Naive thymus-derived CD4-positive, alpha-beta T cell (primary cell): ENCODE measurements at regions not wholly inside any gene's neighbourhood (a gene's known extent, or its start where the extent isn't known, plus 50 kb on each side); places are given as distances from the start of the nearest gene placed in this dataset.

Source experiments
- ATAC-seq: fragments of 150-1000 bp; cut with Tn5 transposase; 2 replicates; pipeline ENCODE4 v1.10.0; 2021; ENCODE audit warnings: mild to moderate bottlenecking, moderate library complexity
- CTCF ChIA-PET: fragments of 350-600 bp; sonication (Branson Sonifier 250); formaldehyde crosslinking; loops from one replicate; lab custom pipeline; 2021; ENCODE audit warnings: antibody characterized with exemption; lab: Charles Lee
- POLR2A ChIA-PET: fragments of 350-600 bp; sonication (Branson Sonifier 250); formaldehyde crosslinking; loops from one replicate; lab custom pipeline; 2021; ENCODE audit warnings: antibody characterized with exemption, inconsistent platforms; lab: Charles Lee
- DNase-seq, 9 donors: peaks; one replicate each; pipeline versions ENCODE4 v3.0.0 to v3.0.0-alpha.2; 2020 to 2022; ENCODE audit warnings: mixed read lengths in 1 of 9
- H3K27ac ChIP-seq: one replicate; pipeline ENCODE4 v1.7.0; 2013; ENCODE audit warnings: mild to moderate bottlenecking, low read depth, low read length, moderate library complexity
- H3K27me3 ChIP-seq, 2 donors: one replicate each; pipeline ENCODE4 v1.7.0; 2013; ENCODE audit warnings: low read length in 2 of 2, mild to moderate bottlenecking in 2 of 2, moderate library complexity in 2 of 2; ENCODE audit not compliant: control insufficient read depth in 2 of 2, insufficient read depth in 2 of 2
- H3K36me3 ChIP-seq, 3 experiments: 1 replicate in 2 of 3; 2 replicates in 1 of 3; pipeline ENCODE4 v1.7.0; 2013; ENCODE audit warnings: low read length in 3 of 3, mild to moderate bottlenecking in 3 of 3, moderate library complexity in 1 of 3; ENCODE audit not compliant: insufficient read depth in 3 of 3, control insufficient read depth in 2 of 3
- H3K4me1 ChIP-seq, 2 donors: one replicate each; pipeline ENCODE4 v1.7.0; 2013; ENCODE audit warnings: low read length in 2 of 2, mild to moderate bottlenecking in 2 of 2, moderate library complexity in 1 of 2; ENCODE audit not compliant: control insufficient read depth in 2 of 2, insufficient read depth in 2 of 2
- H3K4me3 ChIP-seq: 2 replicates; pipeline ENCODE4 v1.7.0; 2013; ENCODE audit warnings: mild to moderate bottlenecking, low read length
- H3K9me3 ChIP-seq, 3 experiments: 1 replicate in 2 of 3; 2 replicates in 1 of 3; pipeline ENCODE4 v1.7.0; 2013; ENCODE audit warnings: low read length in 3 of 3; ENCODE audit not compliant: control insufficient read depth in 2 of 3
- H3K27ac Mint-ChIP-seq, 9 donors: one replicate each; pipeline ENCODE4 v1.8.0; 2020 to 2022; ENCODE audit warnings: mixed read lengths in 9 of 9, mild to moderate bottlenecking in 8 of 9, moderate library complexity in 5 of 9, inconsistent platforms in 2 of 9
- H3K27me3 Mint-ChIP-seq, 5 donors: one replicate each; pipeline ENCODE4 v1.8.0; 2021 to 2022; ENCODE audit warnings: mixed read lengths in 5 of 5, mild to moderate bottlenecking in 1 of 5
- H3K36me3 Mint-ChIP-seq, 5 donors: one replicate each; pipeline ENCODE4 v1.8.0; 2020 to 2022; ENCODE audit warnings: mixed read lengths in 5 of 5, mild to moderate bottlenecking in 3 of 5, inconsistent platforms in 1 of 5
- H3K4me1 Mint-ChIP-seq, 7 donors: one replicate each; pipeline ENCODE4 v1.8.0; 2020 to 2022; ENCODE audit warnings: mixed read lengths in 7 of 7, mild to moderate bottlenecking in 3 of 7, inconsistent platforms in 1 of 7
- H3K4me3 Mint-ChIP-seq, 10 donors: one replicate each; pipeline ENCODE4 v1.8.0; 2020 to 2022; ENCODE audit warnings: mild to moderate bottlenecking in 10 of 10, mixed read lengths in 10 of 10, moderate library complexity in 6 of 10, inconsistent platforms in 2 of 10
- H3K9me3 Mint-ChIP-seq, 11 donors: one replicate each; pipeline ENCODE4 v1.8.0; 2020 to 2022; ENCODE audit warnings: mixed read lengths in 11 of 11, mild to moderate bottlenecking in 4 of 11, inconsistent platforms in 1 of 11, moderate library complexity in 1 of 11
- intact Hi-C, 2 donors: fragments of 100-400 bp; cut with micrococcal nuclease; formaldehyde crosslinking; loops; one replicate each; pipeline ENCODE4 v1.15.1; 2023

- Mint-ChIP-seq H3K27ac (no peak overlapping the region), H3K4me1 (no peaks in the 10 kb centered on the region), H3K4me3 (no peak overlapping the region), H3K9me3 (no peaks in the 10 kb centered on the region), H3K27me3 (peaks cover 5 to 21% (median 13%) of the 10 kb centered on the region in 5 donors), H3K36me3 (no peaks in the 10 kb centered on the region)
- no peaks in the 10 kb centered on the region for H3K36me3 ChIP-seq
- H3K27me3 ChIP-seq = peaks cover 0 to 3% of the 10 kb centered on the region in 2 donors
- ChIA-PET CTCF (no interaction called here), POLR2A (no interaction called here)
- H3K4me3 ChIP-seq = no peak overlapping the region
- no peaks in the 10 kb centered on the region for H3K9me3 ChIP-seq
- H3K27ac ChIP-seq = no peak overlapping the region
- ATAC-seq (no peak), DNase-seq (no peak)
- intact Hi-C loops = no loop called here
- H3K4me1 ChIP-seq = no peaks in the 10 kb centered on the region
These were observed 77.2 kb upstream of the OTOS start for GRCh38 chr2:240217431-240218301.

GRCh38 chr2:240219208-240219890, 78.9 kb upstream of the OTOS start:
- Histone ChIP-seq H3K27me3 (peaks cover 0 to 3% of the 10 kb centered on the region in 2 donors), H3K9me3 (no peaks in the 10 kb centered on the region), H3K36me3 (no peaks in the 10 kb centered on the region), H3K4me1 (no peaks in the 10 kb centered on the region), H3K27ac (no peak overlapping the region), H3K4me3 (no peak overlapping the region)
- Mint-ChIP-seq H3K27ac (no peak overlapping the region), H3K27me3 (peaks cover 13 to 36% (median 30%) of the 10 kb centered on the region in 5 donors), H3K9me3 (no peaks in the 10 kb centered on the region), H3K36me3 (no peaks in the 10 kb centered on the region), H3K4me1 (no peaks in the 10 kb centered on the region), H3K4me3 (no peak overlapping the region)
- intact Hi-C loops = no loop called here
- peak in 1 of 9 donors; percentile 12 for DNase-seq
- no peak for ATAC-seq
- CTCF ChIA-PET = no interaction called here
- POLR2A ChIA-PET = no interaction called here

GRCh38 chr2:240220371-240220770, 79.9 kb upstream of the OTOS start:
- H3K36me3 Mint-ChIP-seq = no peaks in the 10 kb centered on the region
- intact Hi-C loops = no loop called here
- peaks cover 14 to 46% (median 36%) of the 10 kb centered on the region in 5 donors for H3K27me3 Mint-ChIP-seq
- no peak for DNase-seq
- Histone ChIP-seq H3K4me1 (no peaks in the 10 kb centered on the region), H3K27ac (no peak overlapping the region), H3K9me3 (no peaks in the 10 kb centered on the region), H3K27me3 (peaks cover 0 to 3% of the 10 kb centered on the region in 2 donors), H3K4me3 (no peak overlapping the region), H3K36me3 (no peaks in the 10 kb centered on the region)
- no peak for ATAC-seq
- no peak overlapping the region for H3K27ac Mint-ChIP-seq
- ChIA-PET CTCF (no interaction called here), POLR2A (no interaction called here)
- no peaks in the 10 kb centered on the region for H3K4me1 Mint-ChIP-seq
- H3K9me3 Mint-ChIP-seq = no peaks in the 10 kb centered on the region
- no peak overlapping the region for H3K4me3 Mint-ChIP-seq

GRCh38 chr2:240223631-240224030, 83.2 kb upstream of the OTOS start:
- no peaks in the 10 kb centered on the region for H3K4me1 ChIP-seq
- H3K4me3 Mint-ChIP-seq = no peak overlapping the region
- H3K27me3 Mint-ChIP-seq = peaks cover 14 to 54% (median 46%) of the 10 kb centered on the region in 5 donors
- no peaks in the 10 kb centered on the region for H3K4me1 Mint-ChIP-seq
- H3K4me3 ChIP-seq = no peak overlapping the region
- H3K27ac ChIP-seq = no peak overlapping the region
- ChIA-PET CTCF (no interaction called here), POLR2A (no interaction called here)
- no peaks in the 10 kb centered on the region for H3K36me3 ChIP-seq
- no peak overlapping the region for H3K27ac Mint-ChIP-seq
- intact Hi-C loops = no loop called here
- H3K9me3 Mint-ChIP-seq = peaks cover 0 to 10% (median 4%) of the 10 kb centered on the region in 11 donors
- peaks cover 0 to 3% (median 0%) of the 10 kb centered on the region in 3 experiments for H3K9me3 ChIP-seq
- DNase-seq (no peak), ATAC-seq (no peak)
- H3K36me3 Mint-ChIP-seq = peaks cover 0 to 4% (median 0%) of the 10 kb centered on the region in 5 donors
- H3K27me3 ChIP-seq = peaks cover 0 to 3% of the 10 kb centered on the region in 2 donors

- no peaks in the 10 kb centered on the region for H3K4me1 ChIP-seq
- ChIA-PET POLR2A (no interaction called here), CTCF (no interaction called here)
- no peak overlapping the region for H3K4me3 ChIP-seq
- H3K36me3 Mint-ChIP-seq = peaks cover 0 to 9% (median 0%) of the 10 kb centered on the region in 5 donors
- H3K27me3 ChIP-seq = peaks cover 0 to 3% of the 10 kb centered on the region in 2 donors
- H3K9me3 Mint-ChIP-seq = peaks cover 0 to 20% (median 10%) of the 10 kb centered on the region in 11 donors
- no peaks in the 10 kb centered on the region for H3K36me3 ChIP-seq
- H3K4me3 Mint-ChIP-seq = no peak overlapping the region
- ATAC-seq (no peak), DNase-seq (no peak)
- no peaks in the 10 kb centered on the region for H3K4me1 Mint-ChIP-seq
- H3K9me3 ChIP-seq = peaks cover 0 to 8% (median 0%) of the 10 kb centered on the region in 3 experiments
- H3K27me3 Mint-ChIP-seq = peaks cover 14 to 58% (median 50%) of the 10 kb centered on the region in 5 donors
- H3K27ac Mint-ChIP-seq = no peak overlapping the region
- H3K27ac ChIP-seq = no peak overlapping the region
- intact Hi-C loops = no loop called here
These were observed 84.2 kb upstream of the OTOS start for GRCh38 chr2:240224676-240225075.

GRCh38 chr2:240225131-240225530, 84.7 kb upstream of the OTOS start:
- no peak overlapping the region for H3K27ac Mint-ChIP-seq
- peaks cover 0 to 10% (median 0%) of the 10 kb centered on the region in 3 experiments for H3K9me3 ChIP-seq
- intact Hi-C loops = no loop called here
- H3K27me3 ChIP-seq = peaks cover 0 to 3% of the 10 kb centered on the region in 2 donors
- H3K4me1 ChIP-seq = no peaks in the 10 kb centered on the region
- POLR2A ChIA-PET = no interaction called here
- no peaks in the 10 kb centered on the region for H3K4me1 Mint-ChIP-seq
- no peak overlapping the region for H3K4me3 ChIP-seq
- H3K36me3 Mint-ChIP-seq = peaks cover 0 to 9% (median 0%) of the 10 kb centered on the region in 5 donors
- CTCF ChIA-PET = no interaction called here
- H3K27ac ChIP-seq = no peak overlapping the region
- no peaks in the 10 kb centered on the region for H3K36me3 ChIP-seq
- H3K27me3 Mint-ChIP-seq = peaks cover 14 to 62% (median 47%) of the 10 kb centered on the region in 5 donors
- H3K9me3 Mint-ChIP-seq = peaks cover 1 to 23% (median 11%) of the 10 kb centered on the region in 11 donors
- no peak overlapping the region for H3K4me3 Mint-ChIP-seq
- ATAC-seq (no peak), DNase-seq (no peak)
